HG02798 (cell line): ENCODE measurements at regions not wholly inside any gene's neighbourhood (a gene's known extent, or its start where the extent isn't known, plus 50 kb on each side); places are given as distances from the start of the nearest gene placed in this dataset.
"Not testable (repeated sequence)": the region's sequence is repeated elsewhere in the genome, so short reads cannot be mapped to it uniquely, and the experiment has no call there.

Experiments used
- ATAC-seq: cut with Tn5 transposase; IDR thresholded peaks from one replicate; pipeline ENCODE4 v1.9.1; 2021; ENCODE audit warnings: mild to moderate bottlenecking; ENCODE audit not compliant: unreplicated experiment, poor library complexity

DNA sequence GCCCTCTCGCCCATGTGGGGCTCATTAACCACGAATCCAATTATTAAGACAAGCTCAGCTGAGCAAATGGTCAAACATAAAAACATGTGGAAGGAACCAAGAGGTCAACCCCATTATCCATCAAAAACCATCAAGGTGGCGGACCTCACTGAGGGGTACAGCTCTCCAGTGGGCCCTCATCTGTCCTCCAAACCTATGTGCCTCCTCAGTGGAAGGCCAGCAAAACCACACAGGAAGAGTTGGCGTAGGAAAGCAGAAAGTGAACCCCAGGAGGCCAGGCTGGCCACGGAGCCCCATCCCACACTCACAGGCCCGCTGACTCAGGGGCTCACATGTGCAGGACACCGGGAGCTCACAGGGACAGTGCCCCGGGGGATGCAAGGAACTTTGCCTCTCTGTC is 66.5 kb upstream of the CLEC6A start:
- ATAC-seq = not testable (repeated sequence)

DNA sequence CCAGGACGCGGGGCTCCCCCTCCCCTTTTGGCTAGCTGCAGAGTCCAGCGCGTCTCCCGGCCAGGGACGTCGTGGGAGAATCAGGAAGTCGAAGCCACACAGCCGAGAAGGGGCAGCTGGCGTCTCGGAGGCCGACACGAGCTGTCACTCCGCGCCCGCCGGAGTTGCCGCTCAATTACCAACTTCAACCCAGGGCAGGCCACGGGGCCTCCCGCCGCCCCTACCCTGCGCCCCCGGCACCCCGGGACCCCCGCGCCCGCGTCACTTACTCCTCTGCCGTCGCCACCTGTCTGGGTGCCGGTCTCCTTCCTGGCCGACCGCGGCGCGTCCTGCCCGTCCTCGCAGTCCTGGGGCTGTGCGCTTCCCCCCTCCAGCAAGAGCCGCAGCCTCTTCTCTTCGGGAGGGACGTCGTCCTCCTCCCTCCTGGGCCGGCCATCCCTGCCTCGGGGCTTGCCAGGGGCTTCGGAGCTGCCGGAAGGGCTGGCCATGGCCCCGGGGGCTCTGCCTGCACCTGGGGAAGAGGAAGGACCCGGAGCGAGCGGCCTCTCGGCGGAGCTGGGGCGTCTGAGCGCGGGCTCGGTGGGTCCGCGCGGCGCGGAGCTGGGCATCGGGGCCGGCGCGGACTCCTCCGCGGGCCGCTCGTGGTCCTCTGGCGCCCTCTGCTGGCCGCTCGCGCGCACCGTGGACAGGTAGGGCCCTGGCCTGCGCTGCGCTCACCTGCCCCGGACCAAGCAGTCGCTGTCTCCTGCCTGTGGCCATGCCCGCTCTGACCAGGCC is 65.6 kb upstream of the CLEC6A start:
- ATAC-seq = peak; percentile 41

DNA sequence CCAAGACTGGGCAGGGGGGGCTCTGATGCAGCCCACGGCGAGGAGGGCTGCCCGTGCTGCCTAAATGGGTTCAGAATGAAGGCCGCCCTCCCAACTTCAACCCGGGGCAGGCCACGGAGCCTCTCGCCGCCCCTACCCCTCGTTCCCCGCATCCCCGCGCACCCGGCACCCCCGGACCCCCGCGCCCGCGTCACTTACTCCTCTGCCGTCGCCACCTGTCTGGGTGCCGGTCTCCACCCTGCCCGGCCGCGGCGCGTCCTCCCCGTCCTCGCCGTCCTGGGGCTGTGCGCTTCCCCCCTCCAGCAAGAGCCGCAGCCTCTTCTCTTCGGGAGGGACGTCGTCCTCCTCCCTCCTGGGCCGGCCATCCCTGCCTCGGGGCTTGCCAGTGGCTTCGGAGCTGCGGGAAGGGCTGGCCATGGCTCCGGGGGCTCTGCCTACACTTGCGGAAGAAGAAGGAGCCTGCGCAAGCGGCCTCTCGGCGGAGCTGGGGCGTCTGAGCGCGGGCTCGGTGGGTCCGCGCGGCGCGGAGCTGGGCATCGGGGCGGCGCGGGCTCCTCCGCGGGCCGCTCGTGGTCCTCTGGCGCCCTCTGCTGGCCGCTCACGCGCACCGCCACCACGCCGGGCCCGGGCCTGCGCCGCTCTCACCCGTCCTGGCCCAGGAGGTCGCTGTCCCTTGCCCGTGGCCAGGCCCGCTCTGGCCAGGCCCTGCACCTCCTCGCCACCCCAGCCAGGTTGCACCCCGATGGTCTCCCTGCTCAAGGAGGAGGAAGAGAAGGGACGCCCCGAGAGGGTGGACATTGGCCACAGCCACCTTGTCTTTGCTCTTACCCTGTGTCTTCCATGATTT is 59.3 kb upstream of the CLEC6A start:
- peak; percentile 70 for ATAC-seq

DNA sequence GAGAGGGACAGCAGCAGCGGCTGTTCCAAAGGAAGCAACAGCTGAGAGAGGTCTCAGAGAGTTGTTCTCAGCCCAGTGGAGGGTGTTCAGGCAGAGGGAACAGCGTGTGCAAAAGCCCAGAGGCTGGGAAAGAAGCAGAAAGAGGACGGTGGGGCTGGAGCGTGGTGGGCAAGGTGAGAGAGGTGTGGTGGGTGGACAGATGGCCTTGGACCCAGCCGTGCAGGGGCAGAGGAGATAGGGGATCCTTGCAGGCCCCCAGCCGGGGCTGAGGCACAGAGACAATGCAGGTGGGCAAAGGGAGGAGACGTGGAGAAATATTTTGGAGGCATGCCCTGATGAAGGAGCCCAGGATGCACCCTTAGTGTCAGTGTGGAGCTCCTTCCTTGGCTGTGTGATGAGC is 58.4 kb upstream of the CLEC6A start:
- not testable (repeated sequence) for ATAC-seq

DNA sequence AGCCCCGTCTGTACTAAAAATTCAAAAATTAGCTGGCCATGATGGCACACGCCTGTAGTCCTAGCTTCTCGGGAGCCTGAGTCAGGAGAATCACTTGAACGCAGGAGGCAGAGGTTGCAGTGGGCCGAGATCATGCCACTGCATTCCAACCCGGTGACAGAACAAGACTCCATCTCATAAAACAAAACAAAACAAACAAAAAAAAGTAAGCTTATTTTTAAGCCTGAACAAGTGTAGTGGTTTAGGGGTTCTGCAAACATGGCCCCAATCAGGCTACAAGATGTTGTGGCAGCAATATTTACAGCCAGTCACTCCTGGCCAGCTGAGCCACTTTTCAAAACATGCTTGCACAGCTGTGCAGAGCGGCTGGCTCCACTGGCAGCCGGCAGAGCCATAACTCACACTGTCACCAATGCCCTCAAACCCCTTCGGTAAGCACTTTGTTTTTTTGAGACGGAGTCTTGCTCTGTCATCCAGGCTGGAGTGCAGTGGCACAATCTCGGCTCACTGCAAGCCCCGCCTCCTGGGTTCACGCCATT is 56.2 kb upstream of the CLEC6A start:
- ATAC-seq = not testable (repeated sequence)

DNA sequence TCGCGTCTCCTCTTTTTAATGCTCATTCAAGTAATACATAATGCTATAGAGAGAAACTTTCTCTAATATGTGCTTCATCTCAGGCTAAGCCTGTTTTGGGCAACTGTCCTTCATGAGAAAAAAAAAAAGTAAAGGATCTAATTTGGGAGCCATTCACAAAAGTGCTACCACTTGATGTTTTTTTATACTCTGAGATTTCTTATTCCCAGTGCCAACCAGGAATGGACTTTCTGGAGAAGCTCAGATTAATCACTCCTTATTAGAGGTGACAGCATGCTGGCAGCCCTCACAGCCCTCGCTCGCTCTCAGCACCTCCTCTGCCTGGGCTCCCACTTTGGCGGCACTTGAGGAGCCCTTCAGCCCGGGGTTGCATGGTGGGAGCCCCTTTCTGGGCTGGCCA is 51.9 kb upstream of the CLEC6A start:
- ATAC-seq = not testable (repeated sequence)

DNA sequence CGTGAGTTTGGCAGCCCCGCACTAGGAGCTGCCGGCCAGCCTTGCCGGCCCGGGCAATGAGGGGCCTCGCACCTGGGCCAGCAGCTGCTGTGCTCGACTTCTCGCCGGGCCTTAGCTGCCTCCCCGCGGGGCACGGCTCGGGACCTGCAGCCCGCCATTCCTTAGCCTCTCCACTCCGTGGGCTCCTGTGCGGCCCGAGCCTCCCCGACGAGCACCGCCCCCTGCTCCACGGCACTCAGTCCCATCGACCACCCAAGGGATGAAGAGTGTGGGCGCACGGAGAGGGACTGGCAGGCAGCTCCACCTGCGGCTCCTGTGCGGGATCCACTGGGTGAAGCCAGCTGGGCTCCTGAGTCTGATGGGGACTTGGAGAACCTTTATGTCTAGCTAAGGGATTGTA is 51.4 kb upstream of the CLEC6A start:
- not testable (repeated sequence) for ATAC-seq
